SK-N-SH (cell line): ENCODE measurements at regions not wholly inside any gene's neighbourhood (a gene's known extent, or its start where the extent isn't known, plus 50 kb on each side); places are given as distances from the start of the nearest gene placed in this dataset.

ENCODE experiments used
- CTCF ChIA-PET: fragments of 300-600, 350-600 bp; formaldehyde crosslinking; extraction: SDS; loops from one replicate; lab custom pipeline; 2021; lab: Yijun Ruan, JAX
- POLR2A ChIA-PET: fragments of 350-600 bp; sonication (Branson Sonifier 250); formaldehyde crosslinking; extraction: SDS; loops from one replicate; lab custom pipeline; 2020; ENCODE audit warnings: antibody characterized with exemption, inconsistent platforms; lab: Yijun Ruan, JAX
- DNase-seq: peaks from one replicate; pipeline ENCODE4 v3.0.0; 2012
- H2AFZ ChIP-seq: fragments of 200-600 bp; sonication (generic); 2 replicates; pipeline ENCODE4 v1.8.1; 2016; ENCODE audit warnings: antibody characterized with exemption, mild to moderate bottlenecking, low read depth
- H3F3A ChIP-seq: fragments of 200-600 bp; sonication (generic); replicated peaks from 2 replicates; pipeline ENCODE3; 2016; ENCODE audit warnings: antibody characterized with exemption, mild to moderate bottlenecking; ENCODE audit not compliant: insufficient read depth
- H3K27ac ChIP-seq, 2 experiments: fragments of 200-500 bp in 1 of 2; fragments of 200-600 bp in 1 of 2; sonication (Bioruptor generic) in 1 of 2; sonication (generic), shearing (Covaris generic) in 1 of 2; 2 replicates each; pipeline versions ENCODE4 v1.5.1 to v1.6.1; 2014 to 2016; ENCODE audit warnings: low read depth in 2 of 2, inconsistent platforms in 1 of 2, low read length in 1 of 2, mild to moderate bottlenecking in 1 of 2, mixed read lengths in 1 of 2
- H3K27me3 ChIP-seq: fragments of 200-600 bp; sonication (generic), shearing (Covaris generic); 2 replicates; pipeline ENCODE4 v1.6.1; 2016; ENCODE audit warnings: mixed run types; ENCODE audit not compliant: insufficient read depth
- H3K36me3 ChIP-seq, 2 experiments: fragments of 200-500 bp in 1 of 2; fragments of 200-600 bp in 1 of 2; sonication (Bioruptor generic) in 1 of 2; sonication (generic) in 1 of 2; replicated peaks in 1 of 2; 2 replicates each; pipeline versions ENCODE3 to v1.5.1; 2014 to 2016; ENCODE audit warnings: low read length in 1 of 2, mild to moderate bottlenecking in 1 of 2; ENCODE audit not compliant: insufficient read depth in 2 of 2, control insufficient read depth in 1 of 2
- H3K4me1 ChIP-seq, 2 experiments: fragments of 200-500 bp in 1 of 2; fragments of 200-600 bp in 1 of 2; sonication (Bioruptor generic) in 1 of 2; sonication (generic), shearing (Covaris generic) in 1 of 2; 2 replicates each; pipeline versions ENCODE4 v1.5.1 to v1.6.1; 2014 to 2016; ENCODE audit warnings: low read depth in 1 of 2, low read length in 1 of 2, mixed run types in 1 of 2; ENCODE audit not compliant: insufficient read depth in 2 of 2, control insufficient read depth in 1 of 2
- H3K4me2 ChIP-seq: fragments of 200-600 bp; sonication (generic), shearing (Covaris generic); 2 replicates; pipeline ENCODE4 v1.6.1; 2017; ENCODE audit warnings: mixed run types
- H3K4me3 ChIP-seq, 2 experiments: fragments of 200-500 bp in 1 of 2; fragments of 200-600 bp in 1 of 2; sonication (Bioruptor generic) in 1 of 2; sonication (generic), shearing (Covaris generic) in 1 of 2; 2 replicates each; pipeline versions ENCODE4 v1.5.1 to v1.8.1; 2014 to 2016; ENCODE audit warnings: low read depth in 2 of 2, inconsistent platforms in 1 of 2, low read length in 1 of 2, mild to moderate bottlenecking in 1 of 2, mixed read lengths in 1 of 2, moderate library complexity in 1 of 2
- H3K79me2 ChIP-seq: fragments of 200-600 bp; sonication (generic); 2 replicates; pipeline ENCODE4 v1.8.1; 2017; ENCODE audit warnings: mild to moderate bottlenecking; ENCODE audit not compliant: insufficient read depth
- H3K9ac ChIP-seq: fragments of 200-600 bp; sonication (generic); 2 replicates; pipeline ENCODE4 v1.6.1; 2017; ENCODE audit warnings: mixed run types
- H3K9me2 ChIP-seq: fragments of 200-600 bp; sonication (generic); 2 replicates; pipeline ENCODE4 v1.6.1; 2017; ENCODE audit warnings: mixed run types
- H3K9me3 ChIP-seq: fragments of 200-600 bp; sonication (generic); 2 replicates; pipeline ENCODE4 v1.6.1; 2017; ENCODE audit warnings: mixed run types, mild to moderate bottlenecking, moderate library complexity
- H4K20me1 ChIP-seq: fragments of 200-600 bp; sonication (generic); 2 replicates; pipeline ENCODE4 v1.6.1; 2017; ENCODE audit warnings: mild to moderate bottlenecking, mixed run types; ENCODE audit not compliant: insufficient read depth
- CHD2 ChIP-seq: fragments of 150-350 bp; IDR thresholded peaks from 2 replicates; pipeline ENCODE4 v1.6.1; 2018; ENCODE audit warnings: low read length; ENCODE audit not compliant: partially characterized antibody
- CTCF ChIP-seq: fragments of 200-600 bp; sonication (generic); IDR thresholded peaks from 2 replicates; pipeline ENCODE4 v1.6.1; 2017; ENCODE audit warnings: antibody characterized with exemption, mild to moderate bottlenecking, moderate library complexity
- EZH2phosphoT487 ChIP-seq: fragments of 200-600 bp; sonication (generic); IDR thresholded peaks from 2 replicates; pipeline ENCODE4 v1.6.1; 2017; ENCODE audit warnings: low read depth, mixed run types, mild to moderate bottlenecking, antibody characterized with exemption, moderate library complexity, borderline replicate concordance
- FOSL2 ChIP-seq: IDR thresholded peaks from 2 replicates; pipeline ENCODE4 v1.4.0; 2012; ENCODE audit warnings: low read depth, mild to moderate bottlenecking, moderate library complexity, borderline replicate concordance
- GABPA ChIP-seq: IDR thresholded peaks from 2 replicates; pipeline ENCODE4 v1.4.0; 2012; ENCODE audit warnings: low read depth, mild to moderate bottlenecking
- IRF3 ChIP-seq: fragments of 150-350 bp; IDR thresholded peaks from 2 replicates; pipeline ENCODE4 v1.6.1; 2016; ENCODE audit warnings: mild to moderate bottlenecking, low read depth, low read length
- JUND ChIP-seq: IDR thresholded peaks from 2 replicates; pipeline ENCODE4 v1.4.0; 2012
- MAX ChIP-seq: IDR thresholded peaks from 2 replicates; pipeline ENCODE4 v1.4.0; 2012; ENCODE audit warnings: low read depth
- MEF2A ChIP-seq: IDR thresholded peaks from 2 replicates; pipeline ENCODE4 v1.4.0; 2012; ENCODE audit warnings: low read depth, borderline replicate concordance
- MXI1 ChIP-seq: IDR thresholded peaks from 2 replicates; pipeline ENCODE4 v1.6.1; 2012; ENCODE audit warnings: mild to moderate bottlenecking, low read depth, low read length, improper control_type of control experiment
- REST ChIP-seq: IDR thresholded peaks from 2 replicates; pipeline ENCODE4 v1.6.1; 2012; ENCODE audit warnings: mild to moderate bottlenecking, low read depth, low read length, moderate library complexity
- RXRA ChIP-seq: IDR thresholded peaks from 2 replicates; pipeline ENCODE4 v1.4.0; 2012; ENCODE audit warnings: low read depth, mild to moderate bottlenecking, borderline replicate concordance
- TAF1 ChIP-seq: IDR thresholded peaks from 2 replicates; pipeline ENCODE4 v1.6.1; 2012; ENCODE audit warnings: low read depth, mild to moderate bottlenecking, low read length, moderate library complexity, borderline replicate concordance
- TCF12 ChIP-seq: IDR thresholded peaks from 2 replicates; pipeline ENCODE4 v1.4.0; 2012
- TEAD4 ChIP-seq: IDR thresholded peaks from 2 replicates; pipeline ENCODE4 v1.4.0; 2012; ENCODE audit warnings: mild to moderate bottlenecking, borderline replicate concordance; ENCODE audit not compliant: insufficient read depth
- USF1 ChIP-seq: IDR thresholded peaks from 2 replicates; pipeline ENCODE4 v1.4.0; 2012; ENCODE audit warnings: low read depth, borderline replicate concordance
- USF2 ChIP-seq: fragments of 150-350 bp; IDR thresholded peaks from 2 replicates; pipeline ENCODE4 v1.6.1; 2017; ENCODE audit warnings: antibody characterized with exemption, low read length, low read depth, borderline replicate concordance
- ZBTB33 ChIP-seq: IDR thresholded peaks from 2 replicates; pipeline ENCODE4 v1.4.0; 2012; ENCODE audit warnings: low read depth, borderline replicate concordance
- WGBS: methylation state at CpG from one replicate; pipeline ENCODE4 v1.1.6; 2017; ENCODE audit warnings: low lambda C conversion rate; 5-methylcytosine and 5-hydroxymethylcytosine counted together

- no peak for TF ChIP-seq ZBTB33
- no peak for TF ChIP-seq IRF3
- no peak for TF ChIP-seq TEAD4
Observed at GRCh38 chr2:123144082-123144481, 881.0 kb upstream of the CNTNAP5 start (continued).

- H3K79me2 ChIP-seq, result no peaks in the 10 kb centered on the region
- WGBS, result 6% methylated on average over 1 of the region's 1 CpG
- no peak overlapping the region for H2AFZ ChIP-seq
- no peaks in the 10 kb centered on the region for H3K27me3 ChIP-seq
- CTCF ChIA-PET, result no interaction called here
- H3K27ac ChIP-seq, result no peak overlapping the region
- no peak for DNase-seq
- H3K9me2 ChIP-seq, result no peaks in the 10 kb centered on the region
- TF ChIP-seq MXI1 (no peak), TAF1 (no peak), GABPA (no peak), RXRA (no peak), EZH2phosphoT487 (no peak), TCF12 (no peak), CTCF (no peak), USF2 (no peak), USF1 (no peak), MAX (no peak), CHD2 (no peak), JUND (no peak), MEF2A (no peak), FOSL2 (no peak), REST (no peak)
- H3K9me3 ChIP-seq, result no peaks in the 10 kb centered on the region
- H3K36me3 ChIP-seq, result no peaks in the 10 kb centered on the region
- POLR2A ChIA-PET, result no interaction called here
- no peaks in the 10 kb centered on the region for H3F3A ChIP-seq
- H4K20me1 ChIP-seq, result no peaks in the 10 kb centered on the region
- H3K9ac ChIP-seq, result no peak overlapping the region
- no peak overlapping the region for H3K4me2 ChIP-seq
- H3K4me1 ChIP-seq, result peaks cover 0 to 2% of the 10 kb centered on the region in 2 experiments; a peak in 1 of 4 replicates
- H3K4me3 ChIP-seq, result no peak overlapping the region
Observed at GRCh38 chr2:123153041-123153440, 872.0 kb upstream of the CNTNAP5 start.
